NCI-H226 (cell line): ENCODE measurements at regions not wholly inside any gene's neighbourhood (a gene's known extent, or its start where the extent isn't known, plus 50 kb on each side); places are given as distances from the start of the nearest gene placed in this dataset.

Source experiments
- DNase-seq: peaks from one replicate; pipeline ENCODE4 v3.0.0-alpha.2; 2015

DNA sequence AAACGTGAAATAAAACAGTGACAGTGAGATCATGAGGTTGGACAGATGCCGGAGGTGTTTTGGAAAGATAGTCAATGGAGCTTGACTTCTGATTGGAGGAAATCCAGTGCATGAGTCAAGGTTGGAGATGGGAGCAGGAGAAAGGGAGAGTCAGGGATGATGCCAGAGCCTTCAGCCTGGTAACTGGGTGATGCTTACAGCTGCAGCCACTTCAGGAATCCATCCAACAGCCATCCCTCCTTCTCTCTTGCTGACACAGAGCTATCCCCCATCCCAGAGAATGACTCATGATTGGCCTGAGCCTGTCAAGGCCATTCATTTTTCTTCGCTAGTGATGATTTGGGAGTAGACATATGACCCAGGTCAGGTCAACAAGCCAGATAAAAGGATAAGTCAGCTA, 112.8 kb downstream of the SAMD5 start:
- peak; percentile 98 for DNase-seq

DNA sequence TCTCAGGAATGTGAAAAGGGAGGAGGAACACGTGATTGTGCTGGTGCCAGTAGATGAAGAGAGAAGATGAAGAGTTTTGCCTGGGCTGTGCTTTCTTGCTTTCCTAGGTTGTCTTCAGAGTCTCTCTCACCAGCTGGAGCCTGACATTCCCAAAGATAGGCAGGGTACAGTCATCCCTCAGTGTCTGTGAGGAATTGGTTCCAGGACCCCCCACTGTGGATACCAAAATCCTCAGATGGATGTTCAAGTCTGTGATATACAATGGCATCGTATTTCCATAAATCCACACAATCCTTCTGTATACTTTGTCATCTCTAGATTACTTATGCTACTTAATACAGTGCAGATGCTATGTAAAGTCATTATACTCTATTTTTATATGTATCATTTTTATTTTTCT, 113.5 kb downstream of the SAMD5 start:
- peak; percentile 45 for DNase-seq

DNA sequence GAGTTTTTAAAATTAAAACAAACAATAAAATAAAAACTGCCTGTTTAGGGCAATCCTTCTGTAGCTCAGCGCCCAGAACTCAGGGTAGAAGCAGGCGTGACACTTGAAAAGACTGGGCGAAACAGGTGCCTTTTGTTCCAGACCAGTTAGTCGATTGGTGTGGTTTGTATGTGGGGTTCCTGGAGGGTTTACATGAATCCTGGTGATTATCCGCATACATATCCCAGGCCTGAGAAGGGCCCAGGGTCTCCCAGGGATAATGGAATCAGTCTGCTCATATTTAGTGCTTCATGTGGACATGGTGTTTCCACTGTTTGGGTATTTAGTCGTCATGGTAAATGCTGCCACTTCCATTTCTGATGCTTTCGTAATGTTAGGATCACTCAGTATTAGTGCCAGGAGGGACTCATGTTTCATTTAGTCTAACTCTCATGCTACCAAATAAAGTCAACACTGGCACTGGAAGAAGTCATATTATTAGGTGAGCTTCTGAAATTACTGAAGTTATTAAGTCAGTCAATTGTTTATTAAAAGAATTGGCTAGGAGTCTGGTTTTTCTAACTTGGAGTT, 116.5 kb downstream of the SAMD5 start:
- DNase-seq = peak; percentile 4

DNA sequence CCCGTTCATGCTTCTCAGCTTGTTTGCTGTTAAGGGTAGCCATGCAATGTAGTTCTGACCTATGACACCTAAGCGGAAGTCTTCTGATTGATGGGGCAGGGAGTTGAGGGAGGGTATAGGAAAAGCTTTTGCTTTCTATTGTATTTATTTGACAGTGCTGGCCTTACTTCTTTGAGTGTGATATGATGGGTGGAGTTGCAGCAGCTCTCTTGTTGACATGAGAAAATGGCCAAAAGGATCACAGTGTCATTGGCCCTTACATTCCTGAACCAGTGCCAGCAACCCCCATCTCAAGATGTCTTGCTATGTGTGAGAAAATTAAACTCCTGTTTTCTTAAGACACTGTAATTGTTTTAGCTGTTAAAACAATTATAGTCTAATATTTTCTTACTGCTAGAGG, 117.5 kb downstream of the SAMD5 start:
- no peak for DNase-seq

DNA sequence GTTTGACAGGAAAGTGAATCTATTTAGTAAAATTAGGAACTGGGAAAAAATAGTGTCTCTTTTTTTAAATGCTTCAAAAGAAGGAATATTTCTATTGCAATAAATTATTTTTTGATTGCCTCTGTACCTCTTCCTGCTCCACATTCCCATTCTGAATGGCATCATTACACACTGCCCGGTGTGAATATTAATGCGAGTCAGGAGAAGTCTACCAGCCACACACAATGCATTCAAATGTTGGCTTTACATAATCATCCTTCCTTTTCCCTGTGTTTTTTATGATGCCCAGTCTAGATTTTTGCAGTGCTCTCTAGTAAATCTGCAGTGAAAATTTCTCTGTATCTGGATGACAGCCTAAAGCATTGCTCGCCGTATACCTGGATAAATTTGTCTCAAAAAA, 118.9 kb downstream of the SAMD5 start:
- no peak for DNase-seq

DNA sequence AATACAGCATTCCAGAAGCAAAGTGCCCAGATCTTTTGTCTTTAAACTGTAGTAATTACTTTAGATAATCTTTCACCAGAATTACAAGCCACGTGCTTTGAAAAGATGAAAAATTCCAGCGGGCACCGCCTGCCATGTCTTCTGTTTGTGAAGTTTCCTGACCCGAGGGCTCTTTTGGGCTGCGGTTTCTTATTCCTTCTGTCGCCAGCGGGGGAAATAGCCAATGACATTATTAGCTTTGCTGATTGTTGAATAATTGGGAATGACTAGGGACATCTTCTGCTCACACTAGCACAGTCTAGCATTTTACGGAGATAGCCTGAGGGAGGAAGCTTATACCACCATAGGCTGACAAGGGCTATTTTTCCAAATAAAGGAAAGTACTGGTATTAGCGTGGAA, 124.7 kb downstream of the SAMD5 start:
- DNase-seq = no peak

DNA sequence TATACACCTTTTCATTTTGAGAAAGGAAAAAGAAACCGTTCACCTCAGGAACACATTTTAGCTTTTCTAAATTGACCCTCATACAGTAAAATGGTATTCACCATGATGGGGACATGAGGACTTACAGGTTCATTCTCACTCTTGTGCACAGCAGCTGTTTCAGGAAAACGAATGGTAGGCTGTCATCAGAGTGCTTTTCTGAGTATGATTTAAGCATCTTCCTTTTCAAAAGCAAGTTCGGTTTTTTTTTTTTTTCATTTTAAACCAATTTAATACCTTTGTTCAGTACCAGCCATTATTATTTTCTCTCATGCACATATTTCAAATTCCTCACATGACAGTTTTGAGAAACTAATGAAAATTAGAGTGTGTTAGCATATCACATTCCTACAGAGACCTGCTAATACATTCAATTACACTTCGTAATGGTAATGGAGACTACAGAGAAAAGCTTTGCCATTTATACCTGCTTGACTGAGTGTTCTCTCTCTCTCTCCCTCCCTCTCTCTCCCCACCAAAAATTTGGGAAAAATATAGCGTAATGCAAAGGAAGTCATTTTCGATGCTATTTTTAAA, 129.2 kb downstream of the SAMD5 start:
- DNase-seq = no peak

- DNase-seq = no peak
Observed at GRCh38 chr6:147639279-147639678, 130.8 kb downstream of the SAMD5 start.

DNA sequence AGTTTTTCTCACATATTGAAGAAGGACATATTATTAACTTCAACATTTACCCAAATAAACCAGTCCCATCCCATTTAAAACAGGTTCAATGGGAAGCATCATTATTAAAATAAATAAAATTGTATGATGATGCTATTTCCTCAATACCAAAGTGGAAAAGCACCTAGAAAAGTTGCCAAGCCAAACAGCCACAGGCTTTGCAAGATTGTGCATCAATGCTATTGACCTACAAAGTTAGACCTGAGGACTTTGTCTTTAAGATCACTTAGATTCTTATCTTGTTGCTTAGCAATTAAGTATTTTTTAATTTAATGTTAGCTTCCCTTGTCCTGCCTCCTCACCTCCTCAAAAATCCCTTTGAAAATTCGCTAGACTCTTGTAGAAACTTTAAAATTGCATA, 132.1 kb downstream of the SAMD5 start:
- DNase-seq = no peak

GRCh38 chr6:147641511-147641910, 133.0 kb downstream of the SAMD5 start:
- no peak for DNase-seq

DNA sequence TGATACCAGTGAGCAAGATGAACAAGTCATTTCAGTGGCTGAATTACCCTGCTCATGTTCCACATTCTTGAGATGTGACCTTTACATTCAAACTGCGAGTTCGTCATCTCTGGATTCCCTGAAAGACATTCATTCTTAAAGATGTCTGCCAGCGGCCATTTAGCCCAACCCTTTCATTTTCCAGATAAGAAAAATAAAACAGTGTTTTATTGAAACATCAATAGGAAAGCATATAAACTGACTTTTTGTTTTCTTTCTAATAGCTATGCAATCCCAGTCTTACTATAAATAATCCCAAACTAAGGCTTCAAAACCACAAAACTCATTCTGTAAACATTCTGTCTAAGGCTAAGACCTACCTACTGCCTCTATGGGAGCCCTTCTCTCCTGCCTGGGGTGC, 134.0 kb downstream of the SAMD5 start:
- DNase-seq = no peak

GRCh38 chr6:147643341-147644200, 135.1 kb downstream of the SAMD5 start:
- DNase-seq = no peak

DNA sequence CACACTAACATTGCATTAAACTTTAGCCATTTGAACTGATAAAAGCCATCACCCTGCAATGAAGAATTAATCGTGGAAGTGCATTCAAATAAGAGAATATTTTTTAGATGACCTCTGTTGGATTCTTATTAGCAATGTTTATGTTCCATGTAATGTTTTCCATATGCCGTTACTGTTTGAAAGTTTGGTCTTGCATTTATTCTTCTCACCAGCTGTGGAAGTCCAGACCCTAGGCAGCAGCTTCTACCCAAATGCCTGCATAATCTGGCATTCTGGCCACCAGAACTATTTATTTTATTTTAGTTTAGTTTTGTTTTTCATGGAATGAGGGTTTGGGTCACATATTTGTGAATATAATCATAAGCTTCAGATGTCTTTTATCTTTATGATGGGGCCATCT, 140.4 kb downstream of the SAMD5 start:
- DNase-seq = no peak

- peak; percentile 43 for DNase-seq
Observed at GRCh38 chr6:147651249-147652063, 143.0 kb downstream of the SAMD5 start.

DNA sequence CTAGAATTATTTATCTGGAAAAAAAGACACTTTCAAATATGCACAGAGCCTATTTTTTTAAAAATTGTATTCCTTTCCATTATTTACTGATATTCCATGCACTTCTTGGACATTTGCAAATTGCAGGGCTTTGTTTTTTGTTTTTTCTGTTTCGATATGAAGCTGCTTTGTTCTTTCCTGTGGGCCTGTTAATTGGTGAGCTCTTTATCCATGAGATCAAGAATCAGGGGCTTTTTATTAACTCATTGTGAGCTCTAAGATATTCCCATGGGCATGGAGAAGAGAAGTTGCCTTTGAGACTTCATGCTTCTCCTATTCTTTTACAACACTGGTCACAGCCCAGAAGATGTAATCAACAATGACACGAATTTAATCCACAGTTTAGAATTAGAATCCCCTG, 145.1 kb downstream of the SAMD5 start:
- DNase-seq = no peak

- DNase-seq = no peak
Observed at GRCh38 chr6:147654103-147654845, 145.8 kb downstream of the SAMD5 start.

DNA sequence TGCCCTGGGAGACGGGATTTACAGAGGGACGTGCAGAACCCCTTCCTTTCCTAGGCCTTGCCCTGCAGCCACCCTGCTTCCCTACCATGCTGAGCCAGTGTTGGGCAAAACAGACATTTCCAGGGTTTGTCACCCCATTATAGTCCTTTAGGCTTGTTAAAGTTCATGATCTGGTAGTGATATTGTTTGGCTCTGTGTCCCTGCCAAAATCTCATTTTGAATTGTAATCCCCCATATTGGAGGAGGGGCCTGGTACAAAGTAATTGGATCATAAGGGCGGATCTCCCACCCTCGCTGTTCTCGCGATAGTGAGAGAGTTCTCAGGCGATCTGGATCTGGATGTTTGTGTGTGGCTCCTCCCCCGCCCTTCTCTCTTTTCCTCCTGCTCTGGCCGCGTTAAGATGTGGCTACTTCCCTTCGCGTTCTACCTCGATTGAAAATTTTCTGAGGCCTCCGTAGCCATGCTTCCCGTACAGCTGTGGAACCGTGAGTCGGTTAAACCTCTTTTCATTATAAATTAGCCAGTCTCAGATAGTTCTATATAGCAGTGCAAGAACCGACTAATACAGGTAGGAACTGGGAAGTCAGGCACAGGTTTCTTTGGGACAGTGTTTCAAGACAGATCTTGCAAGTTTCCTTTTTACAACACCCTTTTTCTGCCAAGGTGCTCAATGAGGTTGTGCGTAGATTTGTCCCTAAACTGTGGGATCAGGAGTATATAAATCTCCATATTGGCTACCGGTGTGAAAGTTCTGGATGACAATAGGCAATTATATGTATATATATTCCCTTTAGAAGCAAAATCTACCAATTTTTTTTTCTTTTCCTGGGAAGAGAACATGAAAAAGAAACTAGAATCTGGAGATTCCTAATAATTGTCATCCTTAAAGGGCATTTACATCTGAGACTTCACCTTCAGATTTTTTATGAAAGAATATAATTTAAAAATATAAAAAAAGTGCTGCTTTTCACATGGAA, 152.1 kb downstream of the SAMD5 start:
- no peak for DNase-seq

DNA sequence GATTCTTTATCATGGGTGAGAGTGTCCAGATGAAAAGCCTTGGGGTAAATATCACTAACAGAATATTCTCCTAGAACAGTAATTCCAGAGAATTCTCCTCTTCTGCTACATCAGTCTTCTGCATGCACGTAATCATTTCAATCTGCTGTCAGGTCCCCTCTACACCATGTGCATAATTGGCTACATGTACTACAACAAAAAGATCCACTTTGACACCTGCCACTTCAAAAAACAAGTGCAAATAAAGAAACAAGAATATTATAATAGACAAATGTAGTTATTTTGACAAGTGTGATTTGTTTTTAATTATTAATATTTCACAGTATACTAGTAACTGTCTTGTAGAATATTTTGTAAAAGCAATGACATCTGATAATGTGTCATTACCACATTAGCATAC, 154.2 kb downstream of the SAMD5 start:
- no peak for DNase-seq

DNA sequence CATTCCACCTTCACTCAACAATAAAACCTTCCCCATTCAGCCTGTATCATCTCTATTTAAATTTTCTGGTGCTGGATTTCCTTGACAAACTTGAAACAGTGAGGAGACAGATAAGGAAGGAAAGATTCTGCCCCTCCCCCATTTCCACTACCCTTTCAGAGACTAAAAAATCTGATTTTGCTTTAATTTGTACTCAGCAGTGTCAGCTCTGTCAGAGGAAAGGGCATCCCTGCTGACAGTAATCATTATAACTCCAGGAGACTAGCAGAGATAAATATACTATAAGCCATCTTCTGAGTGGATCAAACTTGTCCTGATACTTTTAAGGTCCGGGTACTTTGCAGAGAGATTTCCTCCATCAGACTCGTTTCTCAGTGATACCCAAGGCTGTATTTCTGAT, 155.6 kb downstream of the SAMD5 start:
- no peak for DNase-seq

DNA sequence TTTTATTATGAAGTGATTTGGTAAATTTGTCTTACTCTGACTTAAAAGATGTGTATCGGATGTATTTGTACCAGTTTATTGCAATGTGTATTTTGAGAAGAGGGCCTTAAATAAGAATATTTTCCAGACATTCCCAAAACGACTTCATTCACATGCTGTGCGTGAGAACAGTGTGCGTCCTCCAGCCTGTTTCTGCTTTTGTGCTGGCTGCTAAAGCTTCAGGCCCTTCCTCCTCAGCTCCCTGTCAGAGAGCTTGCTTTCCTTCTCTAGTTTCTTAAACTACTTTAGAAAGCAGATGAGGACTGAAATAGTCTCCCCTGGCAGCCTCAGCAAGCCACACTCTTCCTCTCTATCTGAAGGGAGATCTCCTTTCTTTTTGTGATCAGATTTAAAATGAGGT, 157.8 kb downstream of the SAMD5 start:
- no peak for DNase-seq

GRCh38 chr6:147667082-147667481, 158.6 kb downstream of the SAMD5 start:
- DNase-seq = no peak

GRCh38 chr6:147674099-147674498, 165.6 kb downstream of the SAMD5 start:
- DNase-seq = no peak
